ENCODE measurements at regions not wholly inside any gene's neighbourhood (a gene's known extent, or its start where the extent isn't known, plus 50 kb on each side); places are given as distances from the start of the nearest gene placed in this dataset.

- Histone ChIP-seq H3K36me3 (ENCODE audit: low read depth) (no peaks in the 10 kb centered on the region), H3K4me3 (no peak overlapping the region), H4K20me1 (ENCODE audit: insufficient read depth) (no peaks in the 10 kb centered on the region), H3F3A (ENCODE audit: insufficient read depth, low read depth) (no peaks in the 10 kb centered on the region), H3K27me3 (ENCODE audit: insufficient read depth, low read depth) (no peaks in the 10 kb centered on the region), H3K9me3 (ENCODE audit: insufficient read depth, low read depth) (no peaks in the 10 kb centered on the region), H3K4me1 (replicated peaks; ENCODE audit: insufficient read depth) (no peaks in the 10 kb centered on the region), H2AFZ (no peak overlapping the region), H3K9me2 (ENCODE audit: insufficient read depth) (no peaks in the 10 kb centered on the region), H3K4me2 (no peak overlapping the region), H3K27ac (no peak overlapping the region), H3K79me2 (ENCODE audit: low read depth) (no peaks in the 10 kb centered on the region)
- CTCF ChIA-PET = interaction anchor here (0.7 kb wide), 1 partner anchor 42 kb away, joined by 10 read pairs; no protein-coding TSS in a partner anchor
- peak in 1 of 2 experiments; percentile 14 for DNase-seq
- intact Hi-C loops (cut with micrococcal nuclease; ENCODE audit: unreplicated experiment) = no loop called here
- no peak for TF ChIP-seq EZH2 (IDR thresholded peaks at IDR 0.05; ENCODE audit: low read depth)
- TF ChIP-seq, protein P1, sequence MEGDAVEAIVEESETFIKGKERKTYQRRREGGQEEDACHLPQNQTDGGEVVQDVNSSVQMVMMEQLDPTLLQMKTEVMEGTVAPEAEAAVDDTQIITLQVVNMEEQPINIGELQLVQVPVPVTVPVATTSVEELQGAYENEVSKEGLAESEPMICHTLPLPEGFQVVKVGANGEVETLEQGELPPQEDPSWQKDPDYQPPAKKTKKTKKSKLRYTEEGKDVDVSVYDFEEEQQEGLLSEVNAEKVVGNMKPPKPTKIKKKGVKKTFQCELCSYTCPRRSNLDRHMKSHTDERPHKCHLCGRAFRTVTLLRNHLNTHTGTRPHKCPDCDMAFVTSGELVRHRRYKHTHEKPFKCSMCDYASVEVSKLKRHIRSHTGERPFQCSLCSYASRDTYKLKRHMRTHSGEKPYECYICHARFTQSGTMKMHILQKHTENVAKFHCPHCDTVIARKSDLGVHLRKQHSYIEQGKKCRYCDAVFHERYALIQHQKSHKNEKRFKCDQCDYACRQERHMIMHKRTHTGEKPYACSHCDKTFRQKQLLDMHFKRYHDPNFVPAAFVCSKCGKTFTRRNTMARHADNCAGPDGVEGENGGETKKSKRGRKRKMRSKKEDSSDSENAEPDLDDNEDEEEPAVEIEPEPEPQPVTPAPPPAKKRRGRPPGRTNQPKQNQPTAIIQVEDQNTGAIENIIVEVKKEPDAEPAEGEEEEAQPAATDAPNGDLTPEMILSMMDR (conservative IDR thresholded peaks at IDR 0.05) = no peak
- BruUV-seq (replicated peaks) = no TSS peak
- POLR2A ChIA-PET (ENCODE audit: unreplicated experiment) = no interaction called here
Observed at GRCh38 chr10:60521974-60522405, 132.3 kb upstream of the ANK3 start.

- DNase-seq = no peak
- CTCF ChIA-PET = no interaction called here
- no TSS peak for BruUV-seq (replicated peaks)
- Histone ChIP-seq H3K36me3 (ENCODE audit: low read depth) (no peaks in the 10 kb centered on the region), H3K9me2 (ENCODE audit: insufficient read depth) (no peaks in the 10 kb centered on the region), H3K4me3 (no peak overlapping the region), H3F3A (ENCODE audit: insufficient read depth, low read depth) (no peaks in the 10 kb centered on the region), H2AFZ (no peak overlapping the region), H3K9me3 (ENCODE audit: insufficient read depth, low read depth) (no peaks in the 10 kb centered on the region), H4K20me1 (ENCODE audit: insufficient read depth) (no peaks in the 10 kb centered on the region), H3K27ac (no peak overlapping the region), H3K4me2 (no peak overlapping the region), H3K4me1 (replicated peaks; ENCODE audit: insufficient read depth) (no peaks in the 10 kb centered on the region), H3K27me3 (ENCODE audit: insufficient read depth, low read depth) (no peaks in the 10 kb centered on the region), H3K79me2 (ENCODE audit: low read depth) (no peaks in the 10 kb centered on the region)
- POLR2A ChIA-PET (ENCODE audit: unreplicated experiment) = no interaction called here
- intact Hi-C loops (cut with micrococcal nuclease; ENCODE audit: unreplicated experiment) = no loop called here
- TF ChIP-seq, protein P1 (conservative IDR thresholded peaks at IDR 0.05) = no peak
- no peak for TF ChIP-seq EZH2 (IDR thresholded peaks at IDR 0.05; ENCODE audit: low read depth)
Observed at GRCh38 chr10:60518745-60519144, 129.1 kb upstream of the ANK3 start.

- Histone ChIP-seq H3K9me3 (ENCODE audit: insufficient read depth, low read depth) (no peaks in the 10 kb centered on the region), H2AFZ (no peak overlapping the region), H4K20me1 (ENCODE audit: insufficient read depth) (no peaks in the 10 kb centered on the region), H3F3A (ENCODE audit: insufficient read depth, low read depth) (no peaks in the 10 kb centered on the region), H3K4me2 (no peak overlapping the region), H3K4me3 (no peak overlapping the region), H3K9me2 (ENCODE audit: insufficient read depth) (no peaks in the 10 kb centered on the region), H3K4me1 (replicated peaks; ENCODE audit: insufficient read depth) (no peaks in the 10 kb centered on the region), H3K27ac (no peak overlapping the region), H3K79me2 (ENCODE audit: low read depth) (no peaks in the 10 kb centered on the region), H3K36me3 (ENCODE audit: low read depth) (no peaks in the 10 kb centered on the region), H3K27me3 (ENCODE audit: insufficient read depth, low read depth) (no peaks in the 10 kb centered on the region)
- no TSS peak for BruUV-seq (replicated peaks)
- ChIA-PET CTCF (interaction anchor here (0.6 kb wide), 1 partner anchor 128 kb away, joined by 3 read pairs; no protein-coding TSS in a partner anchor), POLR2A (ENCODE audit: unreplicated experiment) (no interaction called here)
- TF ChIP-seq, protein P1 (conservative IDR thresholded peaks at IDR 0.05) = no peak
- TF ChIP-seq EZH2 (IDR thresholded peaks at IDR 0.05; ENCODE audit: low read depth) = no peak
- intact Hi-C loops (cut with micrococcal nuclease; ENCODE audit: unreplicated experiment) = no loop called here
- no peak for DNase-seq
Observed at GRCh38 chr10:60517805-60518204, 128.1 kb upstream of the ANK3 start.

All from PC-9 (cell line).